HG02870 (cell line): ENCODE measurements at regions not wholly inside any gene's neighbourhood (a gene's known extent, or its start where the extent isn't known, plus 50 kb on each side); places are given as distances from the start of the nearest gene placed in this dataset.

Experiments
- ATAC-seq: cut with Tn5 transposase; IDR thresholded peaks from one replicate; pipeline ENCODE4 v1.9.1; 2021; ENCODE audit warnings: mild to moderate bottlenecking, moderate library complexity; ENCODE audit not compliant: unreplicated experiment

DNA sequence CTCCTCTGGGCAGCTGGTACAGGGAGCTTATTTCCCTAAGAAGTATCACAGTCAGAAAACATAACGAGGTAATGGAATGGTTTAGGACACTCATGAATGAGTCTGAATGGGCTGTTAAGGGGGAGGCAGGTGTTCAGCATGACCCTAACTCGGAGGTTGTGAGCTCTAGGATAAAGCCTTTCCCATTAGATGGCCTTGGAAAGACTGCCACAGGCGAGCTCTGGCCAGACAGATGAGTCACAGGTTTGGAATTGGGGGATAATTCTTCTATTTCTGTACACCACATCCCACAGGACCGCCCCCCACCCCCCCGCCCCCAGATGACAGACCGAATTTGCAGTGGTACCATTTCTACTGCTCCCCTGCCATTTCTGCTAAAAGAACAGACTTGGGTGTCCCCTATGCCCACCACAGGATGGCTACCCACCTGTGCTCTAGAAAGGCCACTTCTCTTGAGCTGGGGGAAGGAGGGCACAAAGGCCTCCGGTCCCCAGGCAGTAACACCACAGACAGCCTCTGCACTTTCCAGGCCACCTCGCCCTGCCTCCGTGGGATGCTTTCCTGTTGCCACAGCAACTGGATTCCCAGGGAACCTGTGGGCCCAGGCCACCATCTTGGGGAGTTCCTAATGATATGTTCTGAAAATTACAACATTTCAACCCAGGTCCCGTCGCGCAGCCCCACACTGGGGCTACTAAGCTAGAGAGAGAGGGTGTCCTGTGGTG is 76.7 kb downstream of the TRIM29 start:
- no peak for ATAC-seq

DNA sequence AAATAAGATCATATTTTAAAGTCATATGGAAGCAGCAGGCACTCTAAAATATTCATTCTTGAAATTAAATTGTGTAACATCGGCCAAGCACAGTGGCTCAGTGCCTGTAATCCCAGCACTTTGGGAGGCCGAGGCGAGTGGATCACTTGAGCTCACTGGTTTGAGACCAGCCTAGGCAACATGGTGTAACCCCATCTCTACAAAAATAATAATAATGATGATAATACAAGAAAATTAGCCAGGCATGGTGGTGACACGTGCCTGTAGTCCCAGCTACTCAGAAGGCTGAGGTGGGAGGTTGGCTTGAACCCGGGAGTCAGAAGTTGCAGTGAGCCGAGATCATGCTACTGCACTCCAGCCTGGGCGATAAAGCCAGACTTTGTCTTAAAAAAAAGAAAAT is 77.4 kb downstream of the TRIM29 start:
- ATAC-seq, result no peak

DNA sequence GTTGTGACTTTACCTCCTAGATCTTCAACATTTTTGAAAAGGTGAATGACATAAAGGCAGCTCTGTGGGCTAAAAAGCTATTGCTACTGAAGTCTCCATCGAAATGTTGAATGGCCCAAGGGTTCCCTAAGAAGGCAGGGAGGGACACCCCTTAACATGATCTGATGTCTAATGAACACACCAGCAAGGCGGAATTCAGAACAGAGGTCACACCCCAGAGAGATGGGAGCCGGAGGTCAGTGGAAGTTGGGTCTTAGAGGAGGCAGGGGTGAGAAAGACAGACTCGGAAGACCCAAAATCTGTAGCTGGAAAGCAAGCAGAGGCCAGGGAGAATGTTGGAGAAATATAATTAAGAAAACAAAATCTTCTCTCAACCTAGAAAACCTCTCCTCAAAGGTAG is 79.0 kb downstream of the TRIM29 start:
- ATAC-seq, result no peak

DNA sequence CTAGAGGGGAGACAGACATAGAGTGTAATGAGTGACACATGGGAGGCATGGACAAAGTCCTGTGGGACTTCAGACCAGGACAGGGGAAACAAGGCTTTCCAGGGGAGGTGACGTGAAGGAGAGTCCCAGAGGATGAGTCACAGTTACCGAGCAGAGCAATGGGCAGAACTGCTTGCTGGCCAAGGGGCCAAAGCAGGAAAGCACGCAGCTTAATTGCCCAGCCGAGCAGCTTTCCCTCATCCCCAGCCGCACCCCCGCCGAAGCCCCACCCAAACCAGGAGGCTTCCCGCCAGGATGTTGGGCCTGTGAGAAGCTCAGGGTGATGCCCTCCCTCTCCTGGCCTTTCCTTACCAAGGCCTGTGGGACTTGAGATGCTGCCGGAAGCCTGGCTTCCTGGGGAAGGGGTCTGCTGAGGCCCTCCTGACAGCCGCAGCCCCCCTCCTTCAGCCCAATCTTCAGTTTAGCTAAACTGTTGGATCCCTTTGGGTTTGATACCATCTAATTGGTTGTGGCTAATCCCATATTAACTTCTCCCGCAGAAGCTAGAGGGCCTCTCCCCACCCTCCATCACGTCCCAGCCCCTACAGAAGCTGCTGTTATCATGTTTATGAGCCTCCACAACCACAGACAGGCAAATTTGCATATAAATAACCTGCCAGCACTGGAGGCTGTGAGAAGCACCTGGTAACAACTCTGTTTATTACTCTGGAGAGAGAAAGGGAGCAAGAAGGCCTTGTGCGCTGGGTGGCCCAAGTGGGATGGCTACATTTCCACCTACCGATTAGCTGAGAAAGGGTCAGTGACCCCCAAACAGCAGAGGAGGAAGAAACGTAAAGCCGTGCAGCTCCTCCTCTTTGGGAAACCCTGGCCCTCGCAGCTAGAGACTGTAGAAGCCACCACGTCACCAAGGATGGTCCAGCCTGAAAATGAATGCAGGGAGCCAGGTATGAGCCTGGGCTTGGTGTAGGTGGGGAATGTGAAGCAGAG is 80.0 kb downstream of the TRIM29 start:
- no peak for ATAC-seq

DNA sequence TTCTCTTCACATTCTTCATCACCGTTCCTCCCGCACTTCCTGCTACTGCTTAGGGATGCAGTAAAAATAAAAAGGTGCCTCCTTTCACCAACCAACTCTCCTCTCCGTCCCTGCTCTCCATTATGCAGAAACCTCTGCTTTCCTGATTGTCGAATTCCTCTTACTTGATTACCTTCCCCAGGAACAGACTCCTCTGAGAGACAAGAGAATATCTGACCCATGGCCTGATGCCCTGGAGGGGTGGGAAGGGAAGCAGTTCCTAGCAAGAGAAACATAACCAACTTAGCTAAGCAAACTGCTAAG is 80.9 kb downstream of the TRIM29 start:
- ATAC-seq, result no peak

DNA sequence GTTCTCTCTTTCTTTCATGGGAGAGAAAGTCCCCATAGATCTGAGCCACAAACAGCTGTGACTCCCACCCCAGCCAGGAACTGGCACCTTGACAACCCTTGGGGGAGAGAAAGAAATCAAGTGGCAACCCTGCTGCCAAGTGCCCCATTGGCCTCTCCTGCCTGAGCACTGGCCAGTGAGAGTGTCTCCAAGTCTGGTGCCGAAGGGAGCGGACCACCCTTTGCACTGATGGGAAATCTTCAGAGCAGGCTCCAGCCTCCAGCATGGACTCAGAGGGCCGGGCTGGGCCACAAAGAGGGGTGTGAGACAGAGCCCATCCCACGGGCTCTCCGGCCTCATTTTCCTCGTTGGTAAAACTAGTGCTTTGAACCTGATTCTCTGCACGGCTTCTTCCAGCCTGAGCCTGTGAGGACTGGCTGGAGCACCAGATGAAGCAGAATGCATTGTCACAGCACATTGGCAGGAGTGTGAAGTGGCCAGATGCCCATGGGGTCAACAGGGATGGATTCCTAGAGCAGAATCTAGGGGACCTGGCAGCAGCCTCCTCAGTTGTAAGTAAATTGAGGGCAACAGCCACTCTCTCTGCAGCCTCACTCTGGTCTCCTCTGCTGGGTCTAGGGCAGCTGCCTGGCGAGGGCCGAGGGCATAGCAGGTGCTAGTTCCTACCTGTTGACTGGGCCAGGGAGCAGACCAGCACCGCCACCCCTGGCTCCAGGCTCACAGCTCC is 81.4 kb downstream of the TRIM29 start:
- no peak for ATAC-seq

DNA sequence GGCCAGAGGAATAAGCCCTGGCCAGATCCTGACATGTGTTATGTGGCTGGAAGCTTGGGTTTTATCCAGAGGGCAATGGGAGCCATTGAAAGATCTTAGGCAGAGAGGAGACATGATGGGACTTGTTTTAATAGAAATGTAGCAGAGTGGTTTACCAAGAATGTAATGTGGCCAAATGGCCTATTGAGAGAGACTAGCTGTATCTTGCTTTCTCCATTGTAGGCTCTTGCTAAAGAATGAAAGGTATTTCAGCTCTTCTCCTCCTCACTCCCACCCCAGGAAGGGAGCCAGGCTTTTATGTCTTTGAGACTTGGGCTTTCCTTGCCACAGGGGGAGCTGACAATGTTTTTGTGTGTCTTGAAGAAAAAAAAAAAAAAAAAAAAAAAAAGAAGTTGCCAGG is 82.3 kb downstream of the TRIM29 start:
- ATAC-seq, result no peak

DNA sequence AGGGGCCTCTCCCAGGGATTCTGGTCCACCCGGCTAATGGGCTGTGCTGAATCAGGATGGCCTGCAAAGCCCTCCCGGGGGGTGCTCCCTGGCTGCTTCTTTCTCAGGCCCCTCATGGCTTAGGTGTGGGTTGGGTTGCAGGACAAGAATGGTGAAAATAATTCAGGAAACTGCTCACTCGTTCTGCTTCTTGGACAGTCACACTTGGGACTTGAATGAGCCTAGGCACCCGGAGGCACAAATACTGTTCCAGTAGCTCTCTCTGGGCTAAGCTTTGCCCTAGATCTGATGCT is 83.2 kb downstream of the TRIM29 start:
- ATAC-seq, result no peak

DNA sequence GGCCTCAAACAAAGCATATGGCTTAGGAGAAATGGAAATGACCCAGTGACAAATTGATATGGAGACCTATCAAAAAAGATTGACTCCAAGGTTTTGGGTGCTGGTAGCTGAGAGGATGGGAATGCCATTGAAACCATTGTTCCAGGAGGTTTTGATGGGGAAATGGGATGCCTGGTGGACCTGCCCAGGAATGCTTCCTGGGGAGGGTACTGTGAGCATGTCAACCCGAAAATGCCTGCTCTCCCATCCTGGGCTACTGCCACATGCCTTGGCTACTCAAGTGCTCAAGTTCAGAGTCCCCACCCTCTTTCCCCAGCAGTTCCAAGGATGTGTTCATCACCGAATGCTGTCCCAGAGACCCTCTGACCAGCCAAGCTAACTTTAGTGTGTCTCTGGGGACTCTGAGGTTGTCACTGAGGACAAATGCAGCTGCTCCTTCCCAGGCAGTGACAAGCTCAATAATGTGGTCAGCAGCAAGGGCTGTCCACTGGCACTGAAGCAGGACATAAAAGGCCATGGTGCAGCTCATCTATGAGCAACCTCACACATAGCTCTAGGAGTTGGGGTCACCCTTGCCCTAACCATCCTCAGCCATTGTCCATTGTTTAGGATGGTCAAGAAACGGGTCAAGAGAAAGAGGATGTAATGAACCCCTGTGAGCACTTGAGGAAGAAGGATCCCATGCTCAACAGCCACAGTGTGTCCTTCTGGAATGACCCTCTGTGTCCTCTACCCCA is 83.7 kb downstream of the TRIM29 start:
- no peak for ATAC-seq

DNA sequence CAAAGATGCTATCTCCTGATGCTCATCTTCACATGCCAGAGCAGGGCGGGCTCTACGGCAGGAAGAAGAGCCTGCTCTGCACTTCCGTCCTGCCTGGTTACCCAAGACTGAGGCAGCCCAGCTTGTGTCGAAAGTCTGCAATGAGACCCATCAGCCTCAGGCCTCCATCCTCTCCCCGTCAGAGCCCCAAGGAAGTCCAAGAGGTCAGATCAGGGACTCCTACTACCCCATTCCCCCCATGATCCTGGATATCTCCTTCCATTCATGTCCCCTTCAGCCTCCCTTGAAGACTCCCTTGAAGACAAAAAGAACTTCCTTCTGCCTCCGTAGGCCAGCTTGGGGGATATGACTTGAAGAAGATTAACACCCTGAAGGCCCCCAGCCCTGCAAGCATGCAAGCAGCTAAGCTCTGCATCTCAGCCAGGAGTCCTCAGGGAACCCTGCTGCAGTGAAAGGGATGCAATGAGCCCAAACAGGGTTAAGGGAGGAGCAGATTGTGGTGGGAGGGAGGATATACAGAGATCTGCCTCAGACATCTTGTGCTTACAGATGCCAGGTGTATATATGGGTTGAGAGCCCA is 85.6 kb downstream of the TRIM29 start:
- no peak for ATAC-seq

DNA sequence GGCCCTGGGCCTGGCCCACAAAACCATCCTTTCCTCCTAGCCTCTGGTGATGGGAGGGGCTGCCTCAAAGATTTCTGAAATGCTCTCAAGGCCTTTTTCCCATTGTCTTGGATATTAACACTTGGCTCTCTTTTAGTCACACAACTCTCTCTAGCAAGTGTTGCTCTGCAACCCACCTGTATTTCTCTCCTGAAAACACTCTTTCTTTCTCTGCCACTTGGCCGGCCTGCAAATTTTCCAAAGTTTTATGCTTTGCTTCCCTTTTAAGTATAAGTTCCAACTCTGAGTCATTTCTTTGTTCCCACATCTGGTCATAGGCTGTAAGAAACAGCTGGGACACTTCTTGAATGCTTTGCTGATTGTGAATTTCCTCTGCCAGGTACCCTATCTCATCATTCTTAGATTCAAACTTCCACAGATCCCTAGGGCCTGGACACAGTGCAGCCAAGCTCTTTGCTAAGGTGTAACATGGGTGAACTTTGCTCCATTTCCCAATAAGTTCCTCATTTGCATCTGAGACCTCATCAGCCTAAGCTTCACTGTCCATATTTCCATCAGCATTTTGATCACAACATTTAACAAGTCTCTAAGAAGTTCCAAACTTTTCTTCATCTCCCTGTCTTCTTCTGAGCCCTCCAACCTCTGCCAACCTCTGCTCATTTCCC is 93.8 kb downstream of the TRIM29 start:
- no peak for ATAC-seq

DNA sequence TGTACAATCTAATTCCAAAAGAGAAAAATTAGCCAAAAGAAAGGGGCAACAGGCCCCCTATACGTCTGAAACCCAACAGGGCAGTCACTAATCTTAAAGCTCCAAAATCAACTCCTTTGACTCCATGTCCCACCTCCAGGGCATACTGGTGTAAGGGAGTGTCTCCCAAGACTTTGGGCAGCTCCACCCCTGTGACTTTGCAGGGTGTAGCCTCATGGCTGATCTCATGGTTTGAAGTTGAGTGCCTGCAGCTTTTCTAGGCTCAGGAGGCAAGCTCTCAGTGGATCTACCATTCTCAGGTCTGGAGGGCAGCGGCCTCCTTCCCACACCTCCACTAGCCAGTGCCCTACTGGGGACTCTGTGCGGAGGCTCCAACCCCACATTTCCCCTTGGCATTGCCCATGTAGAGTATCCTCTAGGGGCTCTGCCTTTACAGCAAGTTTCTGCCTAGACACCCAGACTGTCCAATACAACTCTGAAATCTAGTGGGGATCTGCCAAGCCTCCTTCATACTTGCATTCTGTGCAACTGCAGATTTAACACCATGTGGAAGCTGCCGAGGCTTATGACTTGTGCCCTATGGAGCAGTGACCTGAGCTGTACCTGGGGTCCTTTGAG is 94.5 kb downstream of the TRIM29 start:
- no peak for ATAC-seq

DNA sequence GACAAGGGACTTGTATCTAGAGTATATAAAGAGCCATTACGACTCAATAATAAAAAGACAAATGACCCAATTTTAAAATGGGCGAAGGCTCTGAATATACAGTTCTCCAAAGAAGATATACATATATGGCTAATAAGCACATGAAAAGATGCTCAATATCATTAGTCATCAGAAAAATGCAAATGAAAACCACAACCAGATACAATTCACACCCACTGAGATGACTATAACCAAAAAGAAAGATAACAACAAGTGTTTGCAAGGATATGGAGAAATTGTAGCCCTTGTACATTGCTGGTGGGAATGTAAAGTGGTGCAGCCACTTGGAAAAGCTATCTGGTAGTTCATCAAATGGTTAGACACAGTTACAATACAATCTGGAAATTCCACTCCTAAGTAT is 96.3 kb downstream of the TRIM29 start:
- no peak for ATAC-seq

DNA sequence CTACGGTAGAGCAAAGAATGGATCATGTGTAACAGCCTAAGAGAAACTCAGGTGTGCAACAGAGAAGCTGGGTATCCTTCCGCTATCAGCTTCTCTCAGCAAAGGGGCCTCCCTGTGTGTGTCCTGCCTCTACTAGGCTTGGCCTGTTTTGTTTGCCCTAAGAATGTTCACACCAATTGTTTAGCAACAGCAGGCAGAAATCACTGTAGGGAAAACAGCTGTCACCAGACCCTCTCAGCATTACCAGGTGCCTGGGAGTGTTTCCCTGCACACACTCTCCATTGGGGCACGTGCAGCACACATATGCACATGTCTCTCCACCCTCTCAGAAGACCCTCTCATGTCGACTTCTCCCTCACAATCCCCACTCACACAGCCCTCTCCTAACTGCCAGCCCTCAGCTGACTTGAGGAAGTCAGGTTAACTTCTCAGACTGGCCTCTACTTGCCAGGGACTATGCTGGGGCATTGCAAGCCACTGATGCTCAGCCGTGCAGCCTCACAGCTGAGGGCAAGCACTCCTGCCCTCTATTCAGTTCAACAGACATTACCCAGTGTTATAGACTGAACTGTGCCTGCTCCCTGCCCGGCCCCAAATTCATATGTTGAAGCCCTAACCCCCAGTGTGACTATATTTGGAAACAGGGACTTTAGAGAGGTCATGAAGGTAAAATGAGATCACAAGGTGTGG is 97.6 kb downstream of the TRIM29 start:
- no peak for ATAC-seq

DNA sequence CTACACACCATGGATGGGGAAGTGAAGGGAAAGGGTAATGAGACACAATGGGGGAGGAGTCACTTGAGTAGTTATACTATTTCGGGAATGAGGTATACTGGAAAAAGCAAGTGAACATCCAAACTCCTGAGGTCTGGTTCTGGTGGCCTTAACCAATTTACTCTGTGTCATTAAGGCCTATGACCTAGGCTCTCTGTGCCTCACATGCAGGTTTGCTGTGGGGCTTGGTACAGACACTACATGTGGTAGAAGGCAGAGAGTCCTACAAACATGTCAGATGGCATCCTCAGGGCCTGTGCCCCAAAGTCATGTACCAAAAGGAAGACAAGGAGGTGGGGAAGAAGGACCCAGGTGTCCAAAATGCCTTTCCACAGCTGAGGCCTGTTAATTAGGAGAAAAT is 98.9 kb downstream of the TRIM29 start:
- no peak for ATAC-seq

DNA sequence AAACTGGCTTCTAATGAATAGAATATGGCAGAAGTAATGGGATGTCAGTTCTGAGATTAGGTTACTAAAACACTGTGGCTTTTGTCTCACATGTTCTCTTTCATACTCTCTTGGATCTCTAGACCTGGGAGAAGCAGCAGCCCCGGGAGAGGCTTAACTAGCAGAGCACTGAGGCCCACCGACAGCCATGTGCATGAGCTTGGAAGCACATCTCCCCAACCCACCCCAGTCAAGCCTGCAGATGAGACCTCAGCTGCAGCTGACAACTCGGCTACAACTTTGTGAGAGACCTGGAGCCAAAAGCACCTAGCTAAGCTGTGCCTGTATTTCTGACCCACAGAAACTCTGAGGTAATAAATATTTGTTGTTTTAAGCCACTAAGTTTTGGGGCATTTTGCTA is 100.8 kb downstream of the TRIM29 start:
- ATAC-seq, result no peak

DNA sequence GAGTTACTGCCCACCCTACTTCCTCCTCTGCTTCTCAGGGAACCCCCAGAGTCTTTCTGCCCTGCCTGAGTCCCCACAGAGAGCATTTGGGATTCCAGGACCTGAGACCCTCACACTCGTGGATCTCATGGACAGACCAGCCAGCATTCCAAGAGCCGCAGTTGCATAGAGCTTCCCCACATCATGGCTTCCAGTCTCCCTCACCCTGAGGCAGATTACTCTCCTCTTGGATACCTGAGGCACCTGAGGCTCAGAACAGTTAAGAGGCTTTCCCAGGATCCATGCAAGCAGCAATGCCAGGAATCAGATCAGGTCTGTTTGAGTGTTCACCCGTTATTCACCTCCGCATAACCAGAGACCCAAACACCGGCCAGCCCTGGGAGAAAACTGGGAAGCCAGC is 102.2 kb downstream of the TRIM29 start:
- ATAC-seq, result no peak

DNA sequence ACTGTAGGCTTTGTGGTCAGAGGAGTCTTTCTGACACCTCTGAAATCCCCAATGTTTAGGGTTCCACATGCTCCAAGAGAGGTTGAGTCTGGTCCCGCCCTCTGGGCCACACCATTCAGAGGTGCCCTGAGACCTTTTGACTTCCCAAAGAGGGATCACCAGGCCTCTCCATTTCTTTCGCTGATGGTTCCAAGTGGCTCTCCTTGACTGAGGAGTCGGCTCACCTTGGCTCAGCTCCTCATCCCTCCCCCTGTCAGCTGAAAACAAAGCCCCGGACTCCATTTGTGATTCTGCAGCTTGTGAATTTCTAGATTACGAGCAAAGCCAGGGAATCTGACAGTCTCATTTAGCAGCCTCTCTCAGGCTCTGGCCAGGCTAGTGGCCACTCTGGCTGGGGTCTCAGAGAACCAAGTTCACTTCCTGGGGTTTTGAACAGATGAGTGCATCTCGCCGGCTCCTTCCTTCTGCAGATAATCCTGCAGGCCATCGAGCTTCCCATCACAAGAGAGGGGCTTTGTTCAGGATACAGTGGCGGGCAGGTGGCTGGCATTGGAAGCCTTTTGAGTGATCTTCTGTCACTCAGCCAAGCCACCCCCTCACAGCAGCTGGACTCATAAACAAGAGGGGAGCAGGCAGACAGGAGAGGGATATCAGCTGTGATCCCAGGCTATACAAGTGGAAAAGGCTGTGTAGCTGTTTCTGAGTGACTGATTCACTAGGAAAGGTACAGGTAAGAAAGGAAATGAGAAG is 102.9 kb downstream of the TRIM29 start:
- ATAC-seq, result no peak
